HCT116 (cell line): ENCODE measurements at regions not wholly inside any gene's neighbourhood (a gene's known extent, or its start where the extent isn't known, plus 50 kb on each side); places are given as distances from the start of the nearest gene placed in this dataset.

ENCODE experiments used
- ATAC-seq: fragments of 200-7000 bp; cut with Tn5 transposase; 2 replicates; pipeline ENCODE4 v1.9.1; 2020; ENCODE audit warnings: mild to moderate bottlenecking, moderate library complexity
- BruUV-seq: library from RNA; stranded (reverse); fragments of 400-500 nt; replicated peaks from 2 replicates; lab custom pipeline; 2021; lab: Mats Ljungman, UMichigan
- CTCF ChIA-PET: fragments of 300-600 bp; sonication (Branson Sonifier 250); formaldehyde crosslinking; loops from one replicate; lab custom pipeline; 2021; ENCODE audit warnings: antibody characterized with exemption; lab: Charles Lee
- POLR2A ChIA-PET: fragments of 300-600, 350-600 bp; sonication (Branson Sonifier 250); formaldehyde crosslinking; loops from one replicate; lab custom pipeline; 2021; ENCODE audit warnings: antibody characterized with exemption; lab: Charles Lee
- RAD21 ChIA-PET, 2 experiments: fragments of 300-600 bp; sonication (Branson Sonifier 250); formaldehyde crosslinking; loops; one replicate each; lab custom pipeline; 2023; ENCODE audit warnings: low total read pairs in 2 of 2; ENCODE audit not compliant: uncharacterized antibody in 2 of 2, unreplicated experiment in 2 of 2, low non-redundant PET in 1 of 2; lab: Charles Lee
- DNase-seq: peaks from one replicate; pipeline ENCODE4 v3.0.0-alpha.2; 2010; ENCODE audit warnings: low read depth, low spot score
- H2AFZ ChIP-seq: fragments of 200-600 bp; shearing (Covaris generic), sonication (generic); 2 replicates; pipeline ENCODE4 v1.6.1; 2017; ENCODE audit warnings: low read depth, mixed run types, mixed read lengths, antibody characterized with exemption, low read length; ENCODE audit not compliant: poor library complexity, severe bottlenecking
- H3K27ac ChIP-seq: 2 replicates; pipeline ENCODE4 v1.5.1; 2012; ENCODE audit warnings: low read depth, low read length
- H3K27me3 ChIP-seq: fragments of 200-600 bp; sonication (generic); 2 replicates; pipeline ENCODE4 v1.6.1; 2016; ENCODE audit warnings: mixed run types, low read length, mixed read lengths; ENCODE audit not compliant: insufficient read depth
- H3K36me3 ChIP-seq, 2 experiments: fragments of 200-500 bp in 1 of 2; fragments of 200-600 bp in 1 of 2; sonication (Bioruptor generic) in 1 of 2; sonication (generic) in 1 of 2; 2 replicates each; pipeline versions ENCODE4 v1.5.1 to v1.6.1; 2014 to 2016; ENCODE audit warnings: low read length in 2 of 2, inconsistent platforms in 1 of 2, mixed read lengths in 1 of 2, mixed run types in 1 of 2; ENCODE audit not compliant: insufficient read depth in 2 of 2, control insufficient read depth in 1 of 2
- H3K4me1 ChIP-seq, 2 experiments: fragments of 200-600 bp in 1 of 2; sonication (generic) in 1 of 2; 2 replicates each; pipeline versions ENCODE4 v1.5.1 to v1.6.1; 2012 to 2017; ENCODE audit warnings: low read length in 2 of 2, inconsistent platforms in 1 of 2, mild to moderate bottlenecking in 1 of 2, mixed read lengths in 1 of 2, mixed run types in 1 of 2, moderate library complexity in 1 of 2; ENCODE audit not compliant: insufficient read depth in 2 of 2, control insufficient read depth in 1 of 2
- H3K4me2 ChIP-seq: fragments of 200-600 bp; sonication (generic); 2 replicates; pipeline ENCODE4 v1.6.1; 2017; ENCODE audit warnings: mixed run types, low read length, mixed read lengths
- H3K4me3 ChIP-seq, 2 experiments: fragments of 200-600 bp in 1 of 2; sonication (generic) in 1 of 2; replicated peaks in 1 of 2; 2 replicates each; pipeline ENCODE4 v1.5.1; 2011 to 2016; ENCODE audit warnings: low read length in 2 of 2, control low read depth in 1 of 2, low read depth in 1 of 2, mild to moderate bottlenecking in 1 of 2, mixed read lengths in 1 of 2, mixed run types in 1 of 2
- H3K79me2 ChIP-seq: fragments of 200-600 bp; sonication (generic); 2 replicates; pipeline ENCODE4 v1.6.1; 2017; ENCODE audit warnings: mild to moderate bottlenecking, mixed run types, low read length, moderate library complexity, mixed read lengths; ENCODE audit not compliant: insufficient read depth
- H3K9ac ChIP-seq: fragments of 200-600 bp; sonication (generic); 2 replicates; pipeline ENCODE4 v1.6.1; 2016; ENCODE audit warnings: low read length, mixed read lengths
- H3K9me2 ChIP-seq: fragments of 200-600 bp; sonication (generic), shearing (Covaris generic); 2 replicates; pipeline ENCODE4 v1.6.1; 2017; ENCODE audit warnings: mixed run types, mild to moderate bottlenecking, moderate library complexity; ENCODE audit not compliant: insufficient read depth
- H3K9me3 ChIP-seq, 2 experiments: fragments of 200-500 bp in 1 of 2; fragments of 200-600 bp in 1 of 2; sonication (Bioruptor generic) in 1 of 2; sonication (generic) in 1 of 2; 2 replicates each; pipeline ENCODE4 v1.6.1; 2014 to 2017; ENCODE audit warnings: low read length in 2 of 2, mixed read lengths in 2 of 2, inconsistent platforms in 1 of 2, low read depth in 1 of 2, mild to moderate bottlenecking in 1 of 2, mixed run types in 1 of 2, moderate library complexity in 1 of 2; ENCODE audit not compliant: control insufficient read depth in 1 of 2, insufficient read depth in 1 of 2
- H4K20me1 ChIP-seq: fragments of 200-600 bp; sonication (generic), shearing (Covaris generic); 2 replicates; pipeline ENCODE4 v1.6.1; 2017; ENCODE audit warnings: mixed run types, mild to moderate bottlenecking, moderate library complexity; ENCODE audit not compliant: insufficient read depth
- CBX3 ChIP-seq: IDR thresholded peaks from 2 replicates; pipeline ENCODE4 v1.6.1; 2012; ENCODE audit warnings: low read depth
- CEBPB ChIP-seq: IDR thresholded peaks from 2 replicates; pipeline ENCODE4 v1.6.1; 2012; ENCODE audit warnings: low read depth
- EGR1 ChIP-seq: IDR thresholded peaks from 2 replicates; pipeline ENCODE4 v1.6.1; 2012; ENCODE audit warnings: low read depth
- FOSL1 ChIP-seq: IDR thresholded peaks from 2 replicates; pipeline ENCODE4 v1.6.1; 2012; ENCODE audit warnings: low read depth
- SP1 ChIP-seq: IDR thresholded peaks from 2 replicates; pipeline ENCODE4 v1.6.1; 2012; ENCODE audit warnings: low read depth
- TCF7L2 ChIP-seq: IDR thresholded peaks from 2 replicates; pipeline ENCODE4 v1.7.0; 2011; ENCODE audit warnings: borderline replicate concordance, inconsistent platforms; ENCODE audit not compliant: insufficient read depth, insufficient read length; ENCODE audit errors: extremely low read depth
- YY1 ChIP-seq: IDR thresholded peaks from 2 replicates; pipeline ENCODE4 v1.6.1; 2011; ENCODE audit warnings: low read length, low read depth, moderate library complexity, mild to moderate bottlenecking; ENCODE audit not compliant: insufficient replicate concordance; ENCODE audit errors: extremely low read depth
- ZFX ChIP-seq: fragments of 450-650 bp; IDR thresholded peaks from 2 replicates; pipeline ENCODE4 v1.6.1; 2017
- intact Hi-C: fragments of 100-400 bp; cut with micrococcal nuclease; formaldehyde crosslinking; loops from 2 replicates; pipeline ENCODE4 v1.10.0; 2022
- TF ChIP-seq, protein P1 (sequence below), 3 experiments: fragments of 200-600 bp in 1 of 3; sonication (generic) in 1 of 3; IDR thresholded peaks in 2 of 3; conservative IDR thresholded peaks in 1 of 3; 2 replicates each; pipeline ENCODE4 v1.5.1; 2012 to 2017; ENCODE audit warnings: low read depth in 2 of 3, low read length in 2 of 3, antibody characterized with exemption in 1 of 3, borderline replicate concordance in 1 of 3, control low read depth in 1 of 3, mild to moderate bottlenecking in 1 of 3, mixed read lengths in 1 of 3, mixed run types in 1 of 3, moderate library complexity in 1 of 3; ENCODE audit not compliant: insufficient read depth in 1 of 3
- TF ChIP-seq, protein P2 (sequence below): IDR thresholded peaks from 2 replicates; pipeline ENCODE4 v1.6.1; 2011; ENCODE audit warnings: mild to moderate bottlenecking, low read length, moderate library complexity; ENCODE audit not compliant: insufficient replicate concordance; ENCODE audit errors: extremely low read depth

GRCh38 chr13:79079351-79079839 lies 326.7 kb downstream of the RBM26 start:
- Histone ChIP-seq H3K27me3 (no peaks in the 10 kb centered on the region), H3K9me3 (no peaks in the 10 kb centered on the region), H3K4me3 (no peak overlapping the region), H3K9me2 (no peaks in the 10 kb centered on the region), H4K20me1 (no peaks in the 10 kb centered on the region), H2AFZ (no peak overlapping the region), H3K9ac (no peak overlapping the region), H3K4me1 (no peaks in the 10 kb centered on the region; a peak in 1 of 4 replicates), H3K36me3 (no peaks in the 10 kb centered on the region), H3K4me2 (no peak overlapping the region), H3K27ac (no peak overlapping the region), H3K79me2 (no peaks in the 10 kb centered on the region)
- TF ChIP-seq CEBPB (no peak), TCF7L2 (no peak), EGR1 (no peak), FOSL1 (no peak)
- TF ChIP-seq, protein P1, sequence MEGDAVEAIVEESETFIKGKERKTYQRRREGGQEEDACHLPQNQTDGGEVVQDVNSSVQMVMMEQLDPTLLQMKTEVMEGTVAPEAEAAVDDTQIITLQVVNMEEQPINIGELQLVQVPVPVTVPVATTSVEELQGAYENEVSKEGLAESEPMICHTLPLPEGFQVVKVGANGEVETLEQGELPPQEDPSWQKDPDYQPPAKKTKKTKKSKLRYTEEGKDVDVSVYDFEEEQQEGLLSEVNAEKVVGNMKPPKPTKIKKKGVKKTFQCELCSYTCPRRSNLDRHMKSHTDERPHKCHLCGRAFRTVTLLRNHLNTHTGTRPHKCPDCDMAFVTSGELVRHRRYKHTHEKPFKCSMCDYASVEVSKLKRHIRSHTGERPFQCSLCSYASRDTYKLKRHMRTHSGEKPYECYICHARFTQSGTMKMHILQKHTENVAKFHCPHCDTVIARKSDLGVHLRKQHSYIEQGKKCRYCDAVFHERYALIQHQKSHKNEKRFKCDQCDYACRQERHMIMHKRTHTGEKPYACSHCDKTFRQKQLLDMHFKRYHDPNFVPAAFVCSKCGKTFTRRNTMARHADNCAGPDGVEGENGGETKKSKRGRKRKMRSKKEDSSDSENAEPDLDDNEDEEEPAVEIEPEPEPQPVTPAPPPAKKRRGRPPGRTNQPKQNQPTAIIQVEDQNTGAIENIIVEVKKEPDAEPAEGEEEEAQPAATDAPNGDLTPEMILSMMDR (IDR thresholded peaks at IDR 0.05 in 2 of 3, conservative IDR thresholded peaks at IDR 0.05 in 1 of 3; ENCODE audit: borderline replicate concordance in 1 of 3, insufficient read depth in 1 of 3, low read depth in 2 of 3, low read length in 2 of 3), result no peak
- no peak for ATAC-seq
- DNase-seq, result no peak
- POLR2A ChIA-PET, result no interaction called here
- intact Hi-C loops, result no loop called here
- CTCF ChIA-PET, result no interaction called here
- no TSS peak for BruUV-seq
- RAD21 ChIA-PET, result no interaction called here

- Histone ChIP-seq H3K4me2 (no peak overlapping the region), H3K9me3 (no peaks in the 10 kb centered on the region), H3K4me1 (no peaks in the 10 kb centered on the region; a peak in 1 of 4 replicates), H3K27ac (no peak overlapping the region), H3K9ac (no peak overlapping the region), H2AFZ (no peak overlapping the region), H3K4me3 (no peak overlapping the region), H3K79me2 (no peaks in the 10 kb centered on the region), H3K36me3 (no peaks in the 10 kb centered on the region), H3K27me3 (no peaks in the 10 kb centered on the region), H4K20me1 (no peaks in the 10 kb centered on the region), H3K9me2 (no peaks in the 10 kb centered on the region)
- DNase-seq (no peak), ATAC-seq (no peak)
- RAD21 ChIA-PET, result no interaction called here
- TF ChIP-seq FOSL1 (no peak), SP1 (no peak), ZFX (no peak), CBX3 (no peak), YY1 (no peak)
- TF ChIP-seq, protein P2, sequence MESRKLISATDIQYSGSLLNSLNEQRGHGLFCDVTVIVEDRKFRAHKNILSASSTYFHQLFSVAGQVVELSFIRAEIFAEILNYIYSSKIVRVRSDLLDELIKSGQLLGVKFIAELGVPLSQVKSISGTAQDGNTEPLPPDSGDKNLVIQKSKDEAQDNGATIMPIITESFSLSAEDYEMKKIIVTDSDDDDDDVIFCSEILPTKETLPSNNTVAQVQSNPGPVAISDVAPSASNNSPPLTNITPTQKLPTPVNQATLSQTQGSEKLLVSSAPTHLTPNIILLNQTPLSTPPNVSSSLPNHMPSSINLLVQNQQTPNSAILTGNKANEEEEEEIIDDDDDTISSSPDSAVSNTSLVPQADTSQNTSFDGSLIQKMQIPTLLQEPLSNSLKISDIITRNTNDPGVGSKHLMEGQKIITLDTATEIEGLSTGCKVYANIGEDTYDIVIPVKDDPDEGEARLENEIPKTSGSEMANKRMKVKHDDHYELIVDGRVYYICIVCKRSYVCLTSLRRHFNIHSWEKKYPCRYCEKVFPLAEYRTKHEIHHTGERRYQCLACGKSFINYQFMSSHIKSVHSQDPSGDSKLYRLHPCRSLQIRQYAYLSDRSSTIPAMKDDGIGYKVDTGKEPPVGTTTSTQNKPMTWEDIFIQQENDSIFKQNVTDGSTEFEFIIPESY, result no peak
- POLR2A ChIA-PET, result no interaction called here
- CTCF ChIA-PET, result no interaction called here
- BruUV-seq, result no TSS peak
- intact Hi-C loops, result no loop called here
Measured at GRCh38 chr13:79075703-79076102, 330.4 kb downstream of the RBM26 start.
